ENCODE measurements at regions not wholly inside any gene's neighbourhood (a gene's known extent, or its start where the extent isn't known, plus 50 kb on each side); places are given as distances from the start of the nearest gene placed in this dataset.

- TF ChIP-seq EZH2 (IDR thresholded peaks at IDR 0.05; ENCODE audit: insufficient read depth, poor library complexity, severe bottlenecking) (no peak), EZH2phosphoT487 (IDR thresholded peaks at IDR 0.05; ENCODE audit: insufficient read depth, low read depth) (no peak)
Observed at GRCh38 chr10:9469663-9470205, 1415.2 kb downstream of the GATA3 start.
